HepG2 (cell line): ENCODE measurements at regions not wholly inside any gene's neighbourhood (a gene's known extent, or its start where the extent isn't known, plus 50 kb on each side); places are given as distances from the start of the nearest gene placed in this dataset.

Experiments
- ATAC-seq: fragments of 200-7000 bp; cut with Tn5 transposase; 3 replicates; pipeline ENCODE4 v1.9.1; 2020; ENCODE audit warnings: mild to moderate bottlenecking, moderate library complexity
- BruUV-seq: library from RNA; stranded (reverse); fragments of 400-500 nt; replicated peaks from 2 replicates; lab custom pipeline; 2021; lab: Mats Ljungman, UMichigan
- CTCF ChIA-PET: fragments of 300-600 bp; formaldehyde crosslinking; extraction: SDS; loops from one replicate; lab custom pipeline; 2021; ENCODE audit warnings: low total read pairs, inconsistent platforms, low intra/inter-chr PET ratio; lab: Yijun Ruan, JAX
- POLR2A ChIA-PET: fragments of 350-600 bp; sonication (Branson Sonifier 250); formaldehyde crosslinking; loops from one replicate; lab custom pipeline; 2020; ENCODE audit warnings: antibody characterized with exemption, inconsistent platforms; lab: Yijun Ruan, JAX
- DNase-seq: peaks from one replicate; pipeline ENCODE4 v3.0.0-alpha.2; 2015; ENCODE audit warnings: low spot score
- FAIRE-seq: peaks from 3 replicates; lab custom pipeline; 2011; peaks lifted over from hg19 to GRCh38; lab: Jason Lieb, UNC
- H2AFZ ChIP-seq: one replicate; pipeline ENCODE4 v1.6.1; 2011; ENCODE audit warnings: low read length, inconsistent platforms
- H3K27ac ChIP-seq: fragments of 300-600 bp; 3 replicates; pipeline ENCODE4 v1.8.0; 2011; ENCODE audit warnings: mixed run types, mild to moderate bottlenecking, mixed read lengths, low read length, inconsistent platforms; ENCODE audit not compliant: insufficient read depth; ENCODE audit errors: extremely low read length
- H3K27me3 ChIP-seq, 2 experiments: fragments of 200-600 bp in 1 of 2; 2 replicates in 1 of 2; 3 replicates in 1 of 2; pipeline versions ENCODE4 v1.6.0 to v1.8.0; 2011; ENCODE audit warnings: low read length in 2 of 2, mild to moderate bottlenecking in 2 of 2, moderate library complexity in 2 of 2, inconsistent platforms in 1 of 2; ENCODE audit not compliant: insufficient read depth in 2 of 2, control insufficient read depth in 1 of 2
- H3K36me3 ChIP-seq, 2 experiments: fragments of 200-600 bp in 1 of 2; replicated peaks in 1 of 2; 2 replicates in 1 of 2; 3 replicates in 1 of 2; pipeline versions ENCODE4 v1.5.1 to v1.8.0; 2011; ENCODE audit warnings: low read length in 2 of 2, inconsistent platforms in 1 of 2; ENCODE audit not compliant: insufficient read depth in 2 of 2, control insufficient read depth in 1 of 2
- H3K4me1 ChIP-seq: 2 replicates; pipeline ENCODE4 v1.5.1; 2012; ENCODE audit warnings: low read length, inconsistent platforms; ENCODE audit not compliant: insufficient read depth
- H3K4me2 ChIP-seq: 2 replicates; pipeline ENCODE4 v1.6.0; 2011; ENCODE audit warnings: low read depth, low read length, inconsistent platforms
- H3K4me3 ChIP-seq, 3 experiments: fragments of 200-600 bp in 1 of 3; sonication (generic), shearing (Covaris generic) in 1 of 3; replicated peaks in 1 of 3; 2 replicates each; pipeline ENCODE4 v1.5.1; 2011 to 2016; ENCODE audit warnings: low read length in 3 of 3, inconsistent platforms in 2 of 3, low read depth in 2 of 3, mild to moderate bottlenecking in 2 of 3, control low read depth in 1 of 3, mixed read lengths in 1 of 3; ENCODE audit not compliant: insufficient read depth in 1 of 3
- H3K79me2 ChIP-seq: one replicate; pipeline ENCODE4 v1.6.1; 2011; ENCODE audit warnings: low read length, inconsistent platforms; ENCODE audit not compliant: insufficient read depth
- H3K9ac ChIP-seq: 2 replicates; pipeline ENCODE4 v1.6.0; 2011; ENCODE audit warnings: mild to moderate bottlenecking, low read depth, low read length, inconsistent platforms; ENCODE audit not compliant: insufficient read depth
- H3K9me3 ChIP-seq: 2 replicates; pipeline ENCODE4 v1.5.1; 2012; ENCODE audit warnings: mild to moderate bottlenecking, low read length
- H4K20me1 ChIP-seq: 2 replicates; pipeline ENCODE4 v1.6.0; 2011; ENCODE audit warnings: inconsistent platforms, mild to moderate bottlenecking, low read length, moderate library complexity; ENCODE audit not compliant: insufficient read depth
- AKAP8 ChIP-seq: sonication (generic); formaldehyde crosslinking; IDR thresholded peaks from 2 replicates; pipeline ENCODE4 v1.5.1; 2020; ENCODE audit warnings: mild to moderate bottlenecking, missing genetic modification reagents
- RBAK ChIP-seq: sonication (generic); formaldehyde crosslinking; IDR thresholded peaks from 2 replicates; pipeline ENCODE4 v1.5.1; 2020; ENCODE audit warnings: mild to moderate bottlenecking, missing genetic modification reagents
- ZBTB3 ChIP-seq: sonication (generic); formaldehyde crosslinking; IDR thresholded peaks from 2 replicates; pipeline ENCODE4 v1.4.0; 2020; ENCODE audit warnings: low read depth, mild to moderate bottlenecking, moderate library complexity, missing genetic modification reagents, borderline replicate concordance
- ZFAT ChIP-seq: sonication (generic); formaldehyde crosslinking; conservative IDR thresholded peaks from 2 replicates; pipeline ENCODE4 v1.8.1; 2023; ENCODE audit warnings: missing genetic modification reagents, inconsistent platforms
- ZNF234 ChIP-seq: sonication (generic); formaldehyde crosslinking; conservative IDR thresholded peaks from 2 replicates; pipeline ENCODE4 v1.5.1; 2020; ENCODE audit warnings: mild to moderate bottlenecking, missing genetic modification reagents
- ZNF282 ChIP-seq: fragments of 450-650 bp; IDR thresholded peaks from 2 replicates; pipeline ENCODE4 v1.6.1; 2018; ENCODE audit not compliant: partially characterized antibody
- ZNF616 ChIP-seq: sonication (generic); formaldehyde crosslinking; IDR thresholded peaks from 2 replicates; pipeline ENCODE4 v1.5.0; 2020; ENCODE audit warnings: low read depth, mild to moderate bottlenecking, missing genetic modification reagents
- ZNF776 ChIP-seq: sonication (generic); formaldehyde crosslinking; IDR thresholded peaks from 2 replicates; pipeline ENCODE4 v1.4.0; 2020; ENCODE audit warnings: mild to moderate bottlenecking, missing genetic modification reagents
- ZNF891 ChIP-seq: sonication (generic); formaldehyde crosslinking; IDR thresholded peaks from 2 replicates; pipeline ENCODE4 v1.5.0; 2020; ENCODE audit warnings: mild to moderate bottlenecking, missing genetic modification reagents
- WGBS: methylation state at CpG from one replicate; pipeline ENCODE4 v1.1.6; 2017; ENCODE audit warnings: low lambda C conversion rate; 5-methylcytosine and 5-hydroxymethylcytosine counted together
- in situ Hi-C: cut with HindIII; loops from 2 replicates; pipeline ENCODE4 v1.10.0; 2017; ENCODE audit warnings: low pct_unique_long_range_greater_than_20kb; ENCODE audit not compliant: extremely low pct_ligation_motif_present
- intact Hi-C: fragments of 100-400 bp; cut with micrococcal nuclease; formaldehyde crosslinking; loops from one replicate; pipeline ENCODE4 v1.10.0; 2022; ENCODE audit not compliant: unreplicated experiment
- TF ChIP-seq, protein P1 (sequence below): sonication (generic); formaldehyde crosslinking; IDR thresholded peaks from 2 replicates; pipeline ENCODE4 v1.4.0; 2020; ENCODE audit warnings: missing genetic modification reagents
- TF ChIP-seq, protein P2 (sequence below): IDR thresholded peaks from 2 replicates; pipeline ENCODE4 v1.6.1; 2016; ENCODE audit warnings: missing genetic modification reagents, missing compliant biosample characterization

DNA sequence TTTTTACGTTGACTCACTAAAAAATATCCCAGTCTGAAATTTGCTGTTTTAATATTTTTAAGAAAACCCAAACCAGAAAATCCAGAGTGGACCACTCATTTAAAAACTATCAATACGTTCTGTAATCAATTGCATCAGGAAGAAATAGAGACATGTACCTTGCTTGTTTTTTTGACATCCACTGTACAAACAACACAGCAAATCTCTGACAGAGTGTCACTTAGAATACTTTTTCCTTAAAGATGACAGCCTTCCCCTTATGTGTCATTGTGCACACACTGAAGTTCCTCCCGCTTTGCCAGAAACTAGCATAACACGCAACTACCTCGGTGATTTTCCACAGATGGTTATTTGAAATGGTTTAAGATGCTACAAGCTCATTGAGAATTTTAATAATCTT lies 321.7 kb upstream of the PFKP start:
- POLR2A ChIA-PET, result no interaction called here
- Histone ChIP-seq H2AFZ (no peak overlapping the region), H3K4me2 (no peak overlapping the region), H3K27ac (no peak overlapping the region), H3K36me3 (no peaks in the 10 kb centered on the region), H3K4me3 (no peak overlapping the region), H3K4me1 (no peaks in the 10 kb centered on the region), H3K9me3 (no peaks in the 10 kb centered on the region), H3K9ac (no peak overlapping the region), H3K27me3 (no peaks in the 10 kb centered on the region; a peak in 1 of 5 replicates), H3K79me2 (no peaks in the 10 kb centered on the region), H4K20me1 (no peaks in the 10 kb centered on the region)
- intact Hi-C loops, result no loop called here
- ATAC-seq (no peak), FAIRE-seq (no peak), DNase-seq (no peak)
- WGBS, result 18% methylated on average over 5 of the region's 5 CpGs
- BruUV-seq, result no TSS peak
- CTCF ChIA-PET, result no interaction called here
- in situ Hi-C loops, result no loop called here
- TF ChIP-seq, protein P1, sequence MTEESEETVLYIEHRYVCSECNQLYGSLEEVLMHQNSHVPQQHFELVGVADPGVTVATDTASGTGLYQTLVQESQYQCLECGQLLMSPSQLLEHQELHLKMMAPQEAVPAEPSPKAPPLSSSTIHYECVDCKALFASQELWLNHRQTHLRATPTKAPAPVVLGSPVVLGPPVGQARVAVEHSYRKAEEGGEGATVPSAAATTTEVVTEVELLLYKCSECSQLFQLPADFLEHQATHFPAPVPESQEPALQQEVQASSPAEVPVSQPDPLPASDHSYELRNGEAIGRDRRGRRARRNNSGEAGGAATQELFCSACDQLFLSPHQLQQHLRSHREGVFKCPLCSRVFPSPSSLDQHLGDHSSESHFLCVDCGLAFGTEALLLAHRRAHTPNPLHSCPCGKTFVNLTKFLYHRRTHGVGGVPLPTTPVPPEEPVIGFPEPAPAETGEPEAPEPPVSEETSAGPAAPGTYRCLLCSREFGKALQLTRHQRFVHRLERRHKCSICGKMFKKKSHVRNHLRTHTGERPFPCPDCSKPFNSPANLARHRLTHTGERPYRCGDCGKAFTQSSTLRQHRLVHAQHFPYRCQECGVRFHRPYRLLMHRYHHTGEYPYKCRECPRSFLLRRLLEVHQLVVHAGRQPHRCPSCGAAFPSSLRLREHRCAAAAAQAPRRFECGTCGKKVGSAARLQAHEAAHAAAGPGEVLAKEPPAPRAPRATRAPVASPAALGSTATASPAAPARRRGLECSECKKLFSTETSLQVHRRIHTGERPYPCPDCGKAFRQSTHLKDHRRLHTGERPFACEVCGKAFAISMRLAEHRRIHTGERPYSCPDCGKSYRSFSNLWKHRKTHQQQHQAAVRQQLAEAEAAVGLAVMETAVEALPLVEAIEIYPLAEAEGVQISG (CRISPR knock-in tag), result no peak
- TF ChIP-seq ZFAT (CRISPR knock-in tag) (no peak), ZNF282 (no peak), ZBTB3 (CRISPR knock-in tag) (no peak), ZNF616 (CRISPR knock-in tag) (no peak), ZNF891 (CRISPR knock-in tag) (no peak), ZNF234 (CRISPR knock-in tag) (no peak), AKAP8 (CRISPR knock-in tag) (no peak), ZNF776 (no peak), RBAK (no peak)
- TF ChIP-seq, protein P2, sequence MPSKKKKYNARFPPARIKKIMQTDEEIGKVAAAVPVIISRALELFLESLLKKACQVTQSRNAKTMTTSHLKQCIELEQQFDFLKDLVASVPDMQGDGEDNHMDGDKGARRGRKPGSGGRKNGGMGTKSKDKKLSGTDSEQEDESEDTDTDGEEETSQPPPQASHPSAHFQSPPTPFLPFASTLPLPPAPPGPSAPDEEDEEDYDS (CRISPR knock-in tag), result no peak
